OCI-LY1 (cell line): ENCODE measurements at regions not wholly inside any gene's neighbourhood (a gene's known extent, or its start where the extent isn't known, plus 50 kb on each side); places are given as distances from the start of the nearest gene placed in this dataset.

Source experiments
- H2AFZ ChIP-seq: fragments of 200-600 bp; sonication (generic), shearing (Covaris generic); 2 replicates; pipeline ENCODE4 v1.6.0; 2014; ENCODE audit warnings: antibody characterized with exemption, mild to moderate bottlenecking, low read length
- H3F3A ChIP-seq: fragments of 200-600 bp; sonication (generic), shearing (Covaris generic); 2 replicates; pipeline ENCODE4 v1.6.0; 2014; ENCODE audit warnings: mild to moderate bottlenecking, antibody characterized with exemption, low read length, moderate library complexity; ENCODE audit not compliant: insufficient read depth
- H3K27ac ChIP-seq: fragments of 200-600 bp; sonication (generic); 2 replicates; pipeline ENCODE4 v1.5.1; 2014; ENCODE audit warnings: low read length, mixed run types, mild to moderate bottlenecking, low read depth; ENCODE audit not compliant: poor library complexity, severe bottlenecking
- H3K27me3 ChIP-seq: fragments of 200-600 bp; sonication (generic); 2 replicates; pipeline ENCODE4 v1.6.0; 2014; ENCODE audit warnings: antibody characterized with exemption, mild to moderate bottlenecking, low read length, moderate library complexity; ENCODE audit not compliant: insufficient read depth
- H3K36me3 ChIP-seq: fragments of 200-600 bp; sonication (generic); 2 replicates; pipeline ENCODE4 v1.6.1; 2014; ENCODE audit warnings: mild to moderate bottlenecking, antibody characterized with exemption, low read length, moderate library complexity, mixed read lengths; ENCODE audit not compliant: insufficient read depth
- H3K4me1 ChIP-seq: fragments of 200-600 bp; sonication (generic); 2 replicates; pipeline ENCODE4 v1.5.1; 2014; ENCODE audit warnings: mild to moderate bottlenecking, low read length, moderate library complexity; ENCODE audit not compliant: insufficient read depth, severe bottlenecking
- H3K4me2 ChIP-seq: fragments of 200-600 bp; sonication (generic), shearing (Covaris generic); 2 replicates; pipeline ENCODE4 v1.6.1; 2014; ENCODE audit warnings: low read length
- H3K4me3 ChIP-seq: fragments of 200-600 bp; sonication (generic); 2 replicates; pipeline ENCODE4 v1.5.1; 2014; ENCODE audit warnings: low read length, low read depth, mild to moderate bottlenecking, mixed read lengths; ENCODE audit not compliant: poor library complexity, severe bottlenecking
- H3K79me2 ChIP-seq: fragments of 200-600 bp; shearing (Covaris generic); 2 replicates; pipeline ENCODE4 v1.6.1; 2016; ENCODE audit warnings: mixed run types, low read length, mixed read lengths; ENCODE audit not compliant: insufficient read depth
- H3K9ac ChIP-seq: fragments of 200-600 bp; sonication (generic), shearing (Covaris generic); 2 replicates; pipeline ENCODE4 v1.6.1; 2014; ENCODE audit warnings: mild to moderate bottlenecking, low read length, mixed read lengths
- H3K9me2 ChIP-seq: fragments of 200-600 bp; sonication (generic), shearing (Covaris generic); 2 replicates; pipeline ENCODE4 v1.6.1; 2014; ENCODE audit warnings: low read depth, mild to moderate bottlenecking, low read length, mixed read lengths
- H3K9me3 ChIP-seq: fragments of 200-600 bp; shearing (Covaris generic); 2 replicates; pipeline ENCODE4 v1.6.1; 2014; ENCODE audit warnings: low read length, mixed read lengths
- H4K20me1 ChIP-seq: fragments of 200-600 bp; sonication (generic), shearing (Covaris generic); 2 replicates; pipeline ENCODE4 v1.6.0; 2016; ENCODE audit warnings: mild to moderate bottlenecking, low read length; ENCODE audit not compliant: insufficient read depth
- CTCF ChIP-seq: fragments of 200-600 bp; sonication (generic), shearing (Covaris generic); IDR thresholded peaks from 2 replicates; pipeline ENCODE4 v1.5.1; 2017; ENCODE audit warnings: mild to moderate bottlenecking, antibody characterized with exemption, low read length, moderate library complexity, mixed read lengths
- EZH2 ChIP-seq: fragments of 200-600 bp; sonication (generic), shearing (Covaris generic); IDR thresholded peaks from 2 replicates; pipeline ENCODE4 v1.8.0; 2017; ENCODE audit warnings: borderline replicate concordance, mixed run types, mild to moderate bottlenecking, antibody characterized with exemption, low read length, moderate library complexity, mixed read lengths

GRCh38 chr17:65463242-65463641 is 98.2 kb downstream of the AXIN2 start:
- Histone ChIP-seq H3K79me2 (no peaks in the 10 kb centered on the region), H3K9me3 (no peaks in the 10 kb centered on the region), H3K36me3 (no peaks in the 10 kb centered on the region), H3K9ac (no peak overlapping the region), H3K27me3 (no peaks in the 10 kb centered on the region), H3K4me1 (no peaks in the 10 kb centered on the region), H3K4me3 (no peak overlapping the region), H3F3A (no peaks in the 10 kb centered on the region), H3K9me2 (no peaks in the 10 kb centered on the region), H3K4me2 (no peak overlapping the region), H3K27ac (no peak overlapping the region), H2AFZ (no peak overlapping the region), H4K20me1 (no peaks in the 10 kb centered on the region)
- no peak for TF ChIP-seq CTCF
- TF ChIP-seq EZH2, result no peak

- Histone ChIP-seq H3K27ac (no peak overlapping the region), H3K9ac (no peak overlapping the region), H2AFZ (no peak overlapping the region), H3K27me3 (no peaks in the 10 kb centered on the region), H3K4me1 (no peaks in the 10 kb centered on the region), H3K4me3 (no peak overlapping the region), H3K9me3 (no peaks in the 10 kb centered on the region), H3K4me2 (no peak overlapping the region), H3K36me3 (no peaks in the 10 kb centered on the region), H4K20me1 (no peaks in the 10 kb centered on the region), H3K79me2 (no peaks in the 10 kb centered on the region), H3K9me2 (no peaks in the 10 kb centered on the region), H3F3A (no peaks in the 10 kb centered on the region)
- TF ChIP-seq EZH2 (no peak), CTCF (no peak)
Measured at GRCh38 chr17:65459677-65460347, 101.6 kb downstream of the AXIN2 start.

- no peak overlapping the region for H2AFZ ChIP-seq
- H3K9me3 ChIP-seq, result no peaks in the 10 kb centered on the region
- no peaks in the 10 kb centered on the region for H3K36me3 ChIP-seq
- H3K27ac ChIP-seq, result no peak overlapping the region
- H3K9ac ChIP-seq, result no peak overlapping the region
- H3K9me2 ChIP-seq, result no peaks in the 10 kb centered on the region
- H3K4me3 ChIP-seq, result no peak overlapping the region
- H3F3A ChIP-seq, result no peaks in the 10 kb centered on the region
- H3K4me2 ChIP-seq, result no peak overlapping the region
- no peaks in the 10 kb centered on the region for H3K4me1 ChIP-seq
- no peak for TF ChIP-seq CTCF
- TF ChIP-seq EZH2, result no peak
- H3K27me3 ChIP-seq, result no peaks in the 10 kb centered on the region
- no peaks in the 10 kb centered on the region for H3K79me2 ChIP-seq
- no peaks in the 10 kb centered on the region for H4K20me1 ChIP-seq
Measured at GRCh38 chr17:65457635-65458257, 103.7 kb downstream of the AXIN2 start.
